ENCODE measurements at regions not wholly inside any gene's neighbourhood (a gene's known extent, or its start where the extent isn't known, plus 50 kb on each side); places are given as distances from the start of the nearest gene placed in this dataset.

DNA sequence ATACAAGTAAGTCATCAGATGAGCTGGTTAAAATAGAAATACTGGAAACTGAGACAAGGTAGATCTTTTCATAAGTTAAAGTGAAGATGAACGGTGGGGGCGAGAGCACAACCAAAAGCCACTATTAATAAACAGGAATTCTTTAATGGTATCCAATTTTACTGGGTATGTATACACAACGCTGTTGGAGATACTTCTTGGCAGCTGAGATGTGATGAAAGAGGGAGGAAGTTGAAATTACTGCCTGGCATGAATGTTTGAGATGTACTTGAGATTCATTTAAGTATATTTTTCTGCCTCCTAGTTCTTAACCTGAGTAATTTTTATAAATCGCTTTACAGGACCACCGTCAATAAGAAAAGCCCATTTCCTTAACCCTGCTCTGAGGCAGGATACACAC lies 110.0 kb upstream of the ZRANB2 start:
- DNase-seq (ENCODE audit: low spot score) = no peak
- no peak for FAIRE-seq

DNA sequence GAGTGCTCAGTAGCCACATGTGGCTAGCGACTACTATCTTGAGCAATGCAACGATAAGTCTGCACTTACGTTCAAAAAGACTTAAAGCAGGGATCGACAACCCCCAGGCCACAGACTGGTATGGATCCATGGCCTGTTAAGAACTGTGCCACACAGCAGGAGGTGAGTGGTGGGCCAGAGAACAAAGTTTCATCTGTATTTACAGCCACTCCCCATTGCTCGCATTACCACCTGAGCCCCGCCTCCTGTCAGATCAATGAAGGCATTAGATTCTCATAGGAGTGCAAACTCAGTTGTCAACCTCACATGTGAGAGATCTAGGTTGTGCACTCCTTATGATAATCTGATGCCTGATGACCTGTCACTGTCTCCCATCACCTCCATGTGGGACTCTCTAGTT lies 103.6 kb upstream of the ZRANB2 start:
- FAIRE-seq = no peak
- no peak for DNase-seq (ENCODE audit: low spot score)

DNA sequence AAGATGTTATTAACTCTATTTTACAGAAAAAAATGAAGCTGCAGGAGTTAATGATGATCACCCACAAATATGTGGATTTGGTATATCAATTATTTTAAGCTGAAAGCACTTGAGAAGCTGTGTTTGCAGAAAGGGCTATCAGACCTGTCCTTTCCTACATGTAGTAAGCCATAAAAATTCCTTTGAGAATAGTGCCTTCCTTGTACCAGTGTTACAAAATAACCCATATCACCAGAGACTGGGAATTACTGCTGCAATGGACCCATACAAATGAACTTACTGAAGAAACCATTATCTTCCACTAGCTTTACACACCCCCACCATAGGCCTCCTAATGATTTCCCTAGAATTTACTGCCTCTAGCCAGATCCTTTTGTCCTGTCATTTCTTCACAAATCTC lies 99.2 kb upstream of the ZRANB2 start:
- no peak for FAIRE-seq
- DNase-seq (ENCODE audit: low spot score) = no peak

DNA sequence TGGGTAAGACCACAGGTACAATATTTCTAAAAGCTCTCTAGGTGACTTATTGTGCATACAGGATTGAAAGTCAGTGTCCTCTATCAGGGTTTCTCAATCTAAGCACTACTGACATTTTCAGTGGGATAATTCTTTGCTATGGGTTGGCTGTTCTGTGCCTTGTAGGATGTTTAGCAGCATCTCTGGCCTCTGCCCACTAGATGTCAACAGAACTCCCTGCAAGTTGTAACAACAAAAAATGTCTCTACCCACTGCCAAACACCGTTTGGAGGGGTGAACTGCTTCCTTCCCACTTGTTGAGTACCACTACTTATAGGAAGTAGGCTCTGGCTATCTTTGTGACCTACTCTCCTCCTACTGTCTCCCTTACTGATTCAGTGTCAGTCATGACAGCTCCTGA lies 90.1 kb upstream of the ZRANB2 start:
- no peak for FAIRE-seq
- DNase-seq (ENCODE audit: low spot score) = no peak

DNA sequence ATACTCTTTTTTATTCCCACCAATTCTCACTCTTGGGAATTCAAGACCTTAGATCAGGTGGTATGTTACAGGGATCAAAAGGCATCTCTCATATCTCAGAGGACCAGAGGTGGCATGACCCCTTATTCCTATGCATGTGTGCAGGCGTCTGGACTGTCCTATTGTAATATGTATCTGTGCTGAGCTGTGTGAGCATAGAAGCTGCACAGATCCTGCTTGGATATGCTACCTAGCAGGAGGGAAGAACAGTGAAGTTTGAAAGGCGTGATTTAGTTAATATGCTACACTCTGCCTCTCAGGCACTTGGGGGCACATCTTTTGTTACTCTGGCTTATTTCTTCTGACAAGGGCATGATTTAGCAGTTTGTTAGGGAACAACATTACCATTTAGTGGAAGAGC lies 86.7 kb upstream of the ZRANB2 start:
- no peak for DNase-seq (ENCODE audit: low spot score)
- FAIRE-seq = no peak

DNA sequence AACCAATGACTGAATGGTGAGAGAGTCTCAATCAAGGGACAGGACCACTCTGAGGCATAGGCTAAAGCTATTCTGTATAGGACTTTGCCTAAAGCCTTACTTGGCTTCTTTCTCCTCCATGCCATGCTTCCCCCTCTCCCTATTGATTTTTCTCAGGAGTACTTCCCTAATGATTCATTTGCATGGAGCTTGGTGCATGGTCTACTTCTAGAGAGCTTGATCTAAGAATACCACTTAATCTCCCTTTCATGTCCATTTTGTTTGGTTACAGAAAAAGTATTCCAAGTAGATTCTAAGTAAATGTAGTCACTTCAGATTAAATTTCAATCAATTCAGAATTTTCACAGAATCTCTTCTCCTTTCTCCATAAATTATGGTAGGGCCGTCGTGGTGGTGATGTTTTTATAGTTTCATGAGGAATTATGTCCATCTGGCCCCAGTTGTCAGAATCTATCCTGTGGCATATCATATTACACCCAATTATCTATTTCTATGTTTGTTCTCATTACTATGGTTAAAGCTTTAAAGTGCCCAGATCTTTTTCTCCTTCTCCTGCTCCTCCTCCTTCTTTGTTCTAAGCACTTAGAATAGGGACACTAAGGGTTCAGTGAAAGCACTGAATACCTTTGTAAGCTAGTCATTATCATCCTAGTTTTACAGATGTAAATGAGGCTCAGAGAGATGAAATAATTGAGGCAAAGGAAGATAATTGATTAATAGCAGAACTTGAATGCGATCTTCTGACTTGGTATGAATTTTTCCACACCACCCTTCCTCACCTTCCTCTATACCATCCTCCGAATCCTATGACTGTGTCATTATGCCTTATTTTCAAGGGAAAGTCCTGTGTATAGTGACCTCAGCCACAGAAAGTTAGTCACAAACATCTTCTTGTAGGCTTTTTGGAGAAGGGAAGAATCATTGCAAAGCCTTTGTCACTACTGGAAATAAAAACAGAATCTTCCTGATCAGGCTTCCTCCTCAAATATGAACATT lies 85.6 kb upstream of the ZRANB2 start:
- no peak for FAIRE-seq
- no peak for DNase-seq (ENCODE audit: low spot score)

- DNase-seq (ENCODE audit: low spot score) (no peak), FAIRE-seq (no peak)
Observed at GRCh38 chr1:71157715-71158114, 76.9 kb upstream of the ZRANB2 start.

GRCh38 chr1:71157151-71157550 lies 76.3 kb upstream of the ZRANB2 start:
- DNase-seq (ENCODE audit: low spot score) (no peak), FAIRE-seq (no peak)

DNA sequence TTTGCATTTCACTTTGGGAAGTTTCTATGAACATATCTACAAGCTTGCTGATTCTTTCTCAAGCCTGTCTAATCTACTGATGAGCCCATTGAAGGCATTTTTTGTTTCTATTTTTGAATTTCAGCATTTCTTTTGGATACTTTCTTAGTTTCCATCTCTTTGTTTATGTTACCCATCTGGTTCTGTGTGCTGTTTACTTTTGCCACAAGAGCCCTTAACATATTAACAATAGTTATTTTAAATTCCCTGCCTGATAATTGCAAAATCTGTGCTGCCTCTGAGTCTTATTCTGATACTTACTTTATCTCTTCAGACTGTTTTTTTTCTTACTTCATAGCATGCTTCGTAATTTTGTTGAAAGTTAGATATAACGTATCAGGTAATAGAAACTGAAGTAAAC lies 75.8 kb upstream of the ZRANB2 start:
- DNase-seq (ENCODE audit: low spot score) (no peak), FAIRE-seq (no peak)

DNA sequence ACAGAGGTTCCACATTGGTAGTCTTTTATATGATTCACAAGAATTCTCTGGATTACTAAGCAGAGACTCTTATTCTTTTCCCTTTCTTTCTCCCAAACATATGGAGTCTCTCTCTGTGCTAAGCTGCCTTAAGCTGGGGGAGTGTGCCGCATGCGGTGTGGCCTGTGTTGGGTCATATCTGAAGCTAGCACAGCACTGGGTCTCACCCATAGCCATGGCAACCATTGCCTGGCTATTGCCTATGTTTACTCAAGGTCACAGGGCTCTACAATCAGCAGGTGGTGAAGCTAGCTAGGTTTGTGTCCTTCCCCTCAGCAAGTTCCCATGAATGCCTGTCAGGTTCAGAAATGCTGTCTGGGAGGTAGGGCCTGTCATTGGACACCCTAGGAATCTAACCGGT lies 73.6 kb upstream of the ZRANB2 start:
- no peak for DNase-seq (ENCODE audit: low spot score)
- FAIRE-seq = no peak

DNA sequence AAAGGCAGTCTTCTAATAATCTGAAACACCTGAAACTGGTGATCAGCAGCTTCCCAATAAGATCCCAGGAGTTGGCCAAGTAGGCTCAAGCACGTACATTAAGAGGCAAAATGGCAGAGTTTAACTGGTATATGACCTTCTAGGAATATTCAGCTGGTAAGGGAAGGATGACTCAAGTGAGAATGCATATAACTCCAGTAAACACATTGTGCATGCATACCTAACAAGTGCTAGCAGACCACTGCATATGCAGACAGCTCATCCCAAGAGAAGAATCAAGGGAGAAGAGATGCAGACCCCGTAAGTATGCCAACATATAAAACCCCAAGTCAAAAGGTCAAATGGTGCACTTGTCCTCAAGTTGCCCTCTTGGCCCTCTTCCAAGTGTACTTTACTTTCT lies 73.0 kb upstream of the ZRANB2 start:
- no peak for FAIRE-seq
- no peak for DNase-seq (ENCODE audit: low spot score)

DNA sequence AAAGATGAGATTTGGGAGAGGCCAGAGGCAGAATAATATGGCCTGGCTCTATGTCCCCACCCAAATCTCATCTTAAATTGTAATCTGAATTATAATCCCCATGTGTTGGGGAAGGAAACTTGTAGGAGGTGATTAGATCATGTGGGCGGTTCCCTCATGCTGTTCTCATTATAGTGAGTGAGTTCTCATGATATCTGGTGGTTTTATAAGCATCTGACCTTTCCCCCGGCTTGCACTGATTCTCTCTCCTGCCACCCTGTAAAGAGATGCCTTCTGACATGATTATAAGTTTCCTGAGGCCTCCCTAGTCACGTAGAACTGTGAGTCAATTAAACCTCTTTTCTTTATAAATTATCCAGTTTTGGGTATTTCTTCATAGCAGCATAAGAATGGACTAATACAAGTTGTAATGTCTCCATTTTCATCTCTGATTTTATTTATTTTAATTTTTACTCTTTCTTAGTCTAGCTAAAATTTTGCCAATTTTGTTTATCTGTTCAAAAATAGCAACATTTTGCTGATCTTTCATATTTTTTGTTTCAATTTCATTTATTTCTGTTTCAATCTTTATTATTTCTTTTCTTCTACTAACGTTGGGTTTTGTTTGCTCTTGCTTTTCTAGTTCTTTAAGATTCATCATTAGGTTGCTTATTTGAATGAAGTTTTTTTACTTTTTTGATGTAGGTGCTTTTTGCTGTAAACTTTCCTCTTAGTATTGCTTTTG lies 67.0 kb upstream of the ZRANB2 start:
- no peak for DNase-seq (ENCODE audit: low spot score)
- FAIRE-seq = no peak

DNA sequence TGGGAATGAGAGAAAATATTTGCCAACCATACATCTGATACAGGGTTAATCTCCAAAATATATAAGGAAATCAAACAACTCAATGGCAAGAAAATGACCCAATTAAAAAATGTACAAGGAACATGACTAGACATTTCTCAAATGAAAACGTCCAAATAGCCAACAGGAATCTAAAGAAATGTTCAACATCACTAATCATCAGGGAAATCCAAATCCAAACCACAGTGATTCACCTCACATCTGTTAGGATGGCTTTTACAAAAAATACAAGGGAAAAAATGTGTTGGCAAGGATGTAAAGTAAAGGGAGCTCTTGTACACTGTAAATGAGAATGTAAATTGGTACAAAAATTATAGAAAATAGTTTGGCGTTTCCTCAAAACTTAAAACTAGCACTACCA lies 54.7 kb upstream of the ZRANB2 start:
- no peak for FAIRE-seq

More for the DNA sequence above, 54.7 kb upstream of the ZRANB2 start:
- no peak for DNase-seq (ENCODE audit: low spot score)
